ENCODE measurements at regions not wholly inside any gene's neighbourhood (a gene's known extent, or its start where the extent isn't known, plus 50 kb on each side); places are given as distances from the start of the nearest gene placed in this dataset.

DNA sequence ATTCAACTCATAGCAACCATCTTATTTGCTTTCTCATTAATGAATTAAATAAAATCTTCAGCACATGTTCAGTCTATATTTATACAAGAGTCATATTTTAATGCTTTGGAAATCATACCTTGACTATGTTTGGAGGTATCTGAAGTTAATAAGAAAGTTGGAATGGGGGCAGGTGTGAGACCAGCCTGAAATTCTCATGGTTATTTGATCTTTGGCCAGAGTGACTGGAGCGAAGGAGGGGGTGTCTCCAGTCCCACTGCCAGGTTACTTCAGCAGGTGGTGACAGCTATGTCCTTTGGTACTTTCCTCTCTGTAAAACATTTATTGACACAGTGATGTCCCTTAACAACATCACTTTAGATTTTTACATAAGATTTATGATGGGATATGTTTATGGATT lies 318.1 kb upstream of the SGCD start (continued):
- TF ChIP-seq CTCF (IDR thresholded peaks at IDR 0.05) = no peak
- TF ChIP-seq RORB (CRISPR knock-in tag; IDR thresholded peaks at IDR 0.05) = no peak

DNA sequence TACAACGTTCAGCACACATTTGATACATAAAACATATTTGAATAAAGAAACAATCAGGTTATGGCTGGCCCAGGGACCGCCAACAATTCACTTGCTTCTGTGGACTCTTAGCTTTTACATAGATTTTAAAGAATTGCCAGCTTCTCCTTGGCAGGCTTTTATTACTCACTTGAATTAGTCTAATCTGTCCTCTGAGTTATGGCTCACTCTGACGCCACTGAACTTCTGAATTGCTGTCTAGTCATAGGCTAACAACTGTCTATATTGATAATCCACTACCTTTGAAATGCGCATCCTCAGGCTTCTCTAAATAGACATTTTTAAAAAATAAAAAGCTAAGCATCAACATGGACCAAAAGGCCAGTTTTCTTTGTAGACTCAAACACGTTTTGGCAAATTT lies 317.4 kb upstream of the SGCD start:
- no peak overlapping the region for H3K4me3 Mint-ChIP-seq
- DNase-seq (ENCODE audit: low spot score) (no peak), ATAC-seq (no peak)
- H3K4me1 Mint-ChIP-seq = no peaks in the 10 kb centered on the region
- no peaks in the 10 kb centered on the region for H3K27me3 Mint-ChIP-seq (ENCODE audit: low read depth)
- no peak overlapping the region for H3K27ac Mint-ChIP-seq
- H3K36me3 Mint-ChIP-seq = no peaks in the 10 kb centered on the region
- ChIA-PET POLR2A (no interaction called here), CTCF (no interaction called here)
- TF ChIP-seq RORB (CRISPR knock-in tag; IDR thresholded peaks at IDR 0.05) (no peak), ZNF512 (CRISPR knock-in tag; IDR thresholded peaks at IDR 0.05; ENCODE audit: borderline replicate concordance) (no peak), ESRRA (CRISPR knock-in tag; IDR thresholded peaks at IDR 0.05; ENCODE audit: borderline replicate concordance) (no peak), FOXK1 (CRISPR knock-in tag; IDR thresholded peaks at IDR 0.05) (no peak)
- peaks cover 4% of the 10 kb centered on the region; the same call in 1 of the 2 replicates for H3K9me3 Mint-ChIP-seq

GRCh38 chr5:156015137-156015536 lies 311.8 kb upstream of the SGCD start:
- TF ChIP-seq ESRRA (CRISPR knock-in tag; IDR thresholded peaks at IDR 0.05; ENCODE audit: borderline replicate concordance) = no peak
- TF ChIP-seq, protein P1, sequence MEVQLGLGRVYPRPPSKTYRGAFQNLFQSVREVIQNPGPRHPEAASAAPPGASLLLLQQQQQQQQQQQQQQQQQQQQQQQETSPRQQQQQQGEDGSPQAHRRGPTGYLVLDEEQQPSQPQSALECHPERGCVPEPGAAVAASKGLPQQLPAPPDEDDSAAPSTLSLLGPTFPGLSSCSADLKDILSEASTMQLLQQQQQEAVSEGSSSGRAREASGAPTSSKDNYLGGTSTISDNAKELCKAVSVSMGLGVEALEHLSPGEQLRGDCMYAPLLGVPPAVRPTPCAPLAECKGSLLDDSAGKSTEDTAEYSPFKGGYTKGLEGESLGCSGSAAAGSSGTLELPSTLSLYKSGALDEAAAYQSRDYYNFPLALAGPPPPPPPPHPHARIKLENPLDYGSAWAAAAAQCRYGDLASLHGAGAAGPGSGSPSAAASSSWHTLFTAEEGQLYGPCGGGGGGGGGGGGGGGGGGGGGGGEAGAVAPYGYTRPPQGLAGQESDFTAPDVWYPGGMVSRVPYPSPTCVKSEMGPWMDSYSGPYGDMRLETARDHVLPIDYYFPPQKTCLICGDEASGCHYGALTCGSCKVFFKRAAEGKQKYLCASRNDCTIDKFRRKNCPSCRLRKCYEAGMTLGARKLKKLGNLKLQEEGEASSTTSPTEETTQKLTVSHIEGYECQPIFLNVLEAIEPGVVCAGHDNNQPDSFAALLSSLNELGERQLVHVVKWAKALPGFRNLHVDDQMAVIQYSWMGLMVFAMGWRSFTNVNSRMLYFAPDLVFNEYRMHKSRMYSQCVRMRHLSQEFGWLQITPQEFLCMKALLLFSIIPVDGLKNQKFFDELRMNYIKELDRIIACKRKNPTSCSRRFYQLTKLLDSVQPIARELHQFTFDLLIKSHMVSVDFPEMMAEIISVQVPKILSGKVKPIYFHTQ (CRISPR knock-in tag; IDR thresholded peaks at IDR 0.05) = no peak
- TF ChIP-seq, protein P2, sequence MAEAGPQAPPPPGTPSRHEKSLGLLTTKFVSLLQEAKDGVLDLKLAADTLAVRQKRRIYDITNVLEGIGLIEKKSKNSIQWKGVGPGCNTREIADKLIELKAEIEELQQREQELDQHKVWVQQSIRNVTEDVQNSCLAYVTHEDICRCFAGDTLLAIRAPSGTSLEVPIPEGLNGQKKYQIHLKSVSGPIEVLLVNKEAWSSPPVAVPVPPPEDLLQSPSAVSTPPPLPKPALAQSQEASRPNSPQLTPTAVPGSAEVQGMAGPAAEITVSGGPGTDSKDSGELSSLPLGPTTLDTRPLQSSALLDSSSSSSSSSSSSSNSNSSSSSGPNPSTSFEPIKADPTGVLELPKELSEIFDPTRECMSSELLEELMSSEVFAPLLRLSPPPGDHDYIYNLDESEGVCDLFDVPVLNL (CRISPR knock-in tag; IDR thresholded peaks at IDR 0.05; ENCODE audit: borderline replicate concordance, low read depth) = no peak
- no peak for TF ChIP-seq FOXJ3 (CRISPR knock-in tag; IDR thresholded peaks at IDR 0.05; ENCODE audit: borderline replicate concordance)
- no peak for TF ChIP-seq ZNF138 (CRISPR knock-in tag; conservative IDR thresholded peaks at IDR 0.05)
- Mint-ChIP-seq H3K4me1 (no peaks in the 10 kb centered on the region), H3K4me3 (no peak overlapping the region), H3K27me3 (ENCODE audit: low read depth) (no peaks in the 10 kb centered on the region), H3K27ac (no peak overlapping the region), H3K9me3 (no peaks in the 10 kb centered on the region), H3K36me3 (no peaks in the 10 kb centered on the region)
- ATAC-seq = no peak
- CTCF ChIA-PET = no interaction called here
- DNase-seq (ENCODE audit: low spot score) = no peak
- POLR2A ChIA-PET = no interaction called here

DNA sequence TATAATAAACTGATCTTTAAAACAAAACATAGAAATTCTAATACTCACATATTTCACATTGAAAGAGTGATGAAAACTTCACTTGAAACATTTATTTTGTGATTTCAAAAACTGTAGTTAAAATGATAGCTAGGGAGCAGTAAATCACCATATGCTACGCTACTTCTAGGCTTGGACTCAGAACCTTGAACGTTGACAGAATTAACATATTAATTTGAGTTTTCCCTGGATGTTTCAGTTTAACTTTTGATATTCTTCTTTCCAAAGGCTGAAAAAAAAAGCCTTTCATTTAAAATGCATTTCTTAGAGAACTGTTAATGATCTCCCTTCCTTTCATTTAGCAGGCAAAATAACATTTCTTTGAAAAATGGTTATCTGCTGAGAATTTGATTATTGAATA lies 307.8 kb upstream of the SGCD start:
- CTCF ChIA-PET = no interaction called here
- no peak for TF ChIP-seq IRF2 (CRISPR knock-in tag; IDR thresholded peaks at IDR 0.05; ENCODE audit: borderline replicate concordance, low read depth)
- TF ChIP-seq GTF2I (CRISPR knock-in tag; conservative IDR thresholded peaks at IDR 0.05) = no peak
- no peak for TF ChIP-seq ZBTB21 (CRISPR knock-in tag; IDR thresholded peaks at IDR 0.05; ENCODE audit: borderline replicate concordance)
- TF ChIP-seq RELA (CRISPR knock-in tag; IDR thresholded peaks at IDR 0.05; ENCODE audit: borderline replicate concordance) = no peak
- TF ChIP-seq TCF7 (CRISPR knock-in tag; IDR thresholded peaks at IDR 0.05; ENCODE audit: low read depth) = no peak
- no peak for TF ChIP-seq FOXK1 (CRISPR knock-in tag; IDR thresholded peaks at IDR 0.05)
- TF ChIP-seq ZNF232 (CRISPR knock-in tag; IDR thresholded peaks at IDR 0.05) = no peak
- TF ChIP-seq, protein P3, sequence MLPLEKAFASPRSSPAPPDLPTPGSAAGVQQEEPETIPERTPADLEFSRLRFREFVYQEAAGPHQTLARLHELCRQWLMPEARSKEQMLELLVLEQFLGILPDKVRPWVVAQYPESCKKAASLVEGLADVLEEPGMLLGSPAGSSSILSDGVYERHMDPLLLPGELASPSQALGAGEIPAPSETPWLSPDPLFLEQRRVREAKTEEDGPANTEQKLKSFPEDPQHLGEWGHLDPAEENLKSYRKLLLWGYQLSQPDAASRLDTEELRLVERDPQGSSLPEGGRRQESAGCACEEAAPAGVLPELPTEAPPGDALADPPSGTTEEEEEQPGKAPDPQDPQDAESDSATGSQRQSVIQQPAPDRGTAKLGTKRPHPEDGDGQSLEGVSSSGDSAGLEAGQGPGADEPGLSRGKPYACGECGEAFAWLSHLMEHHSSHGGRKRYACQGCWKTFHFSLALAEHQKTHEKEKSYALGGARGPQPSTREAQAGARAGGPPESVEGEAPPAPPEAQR (CRISPR knock-in tag; IDR thresholded peaks at IDR 0.05) = no peak
- no peak for TF ChIP-seq MYBL2 (CRISPR knock-in tag; IDR thresholded peaks at IDR 0.05)
- TF ChIP-seq ERG (CRISPR knock-in tag; IDR thresholded peaks at IDR 0.05) = no peak
- Mint-ChIP-seq H3K4me3 (no peak overlapping the region), H3K9me3 (no peaks in the 10 kb centered on the region), H3K36me3 (no peaks in the 10 kb centered on the region), H3K27me3 (ENCODE audit: low read depth) (no peaks in the 10 kb centered on the region), H3K4me1 (peaks cover 8% of the 10 kb centered on the region), H3K27ac (no peak overlapping the region)
- POLR2A ChIA-PET = no interaction called here
- no peak for ATAC-seq
- DNase-seq (ENCODE audit: low spot score) = no peak
